OCI-LY1 (cell line): ENCODE measurements at regions not wholly inside any gene's neighbourhood (a gene's known extent, or its start where the extent isn't known, plus 50 kb on each side); places are given as distances from the start of the nearest gene placed in this dataset.

Source experiments
- H2AFZ ChIP-seq: fragments of 200-600 bp; sonication (generic), shearing (Covaris generic); 2 replicates; pipeline ENCODE4 v1.6.0; 2014; ENCODE audit warnings: antibody characterized with exemption, mild to moderate bottlenecking, low read length
- H3F3A ChIP-seq: fragments of 200-600 bp; sonication (generic), shearing (Covaris generic); 2 replicates; pipeline ENCODE4 v1.6.0; 2014; ENCODE audit warnings: mild to moderate bottlenecking, antibody characterized with exemption, low read length, moderate library complexity; ENCODE audit not compliant: insufficient read depth
- H3K27ac ChIP-seq: fragments of 200-600 bp; sonication (generic); 2 replicates; pipeline ENCODE4 v1.5.1; 2014; ENCODE audit warnings: low read length, mixed run types, mild to moderate bottlenecking, low read depth; ENCODE audit not compliant: poor library complexity, severe bottlenecking
- H3K27me3 ChIP-seq: fragments of 200-600 bp; sonication (generic); 2 replicates; pipeline ENCODE4 v1.6.0; 2014; ENCODE audit warnings: antibody characterized with exemption, mild to moderate bottlenecking, low read length, moderate library complexity; ENCODE audit not compliant: insufficient read depth
- H3K36me3 ChIP-seq: fragments of 200-600 bp; sonication (generic); 2 replicates; pipeline ENCODE4 v1.6.1; 2014; ENCODE audit warnings: mild to moderate bottlenecking, antibody characterized with exemption, low read length, moderate library complexity, mixed read lengths; ENCODE audit not compliant: insufficient read depth
- H3K4me1 ChIP-seq: fragments of 200-600 bp; sonication (generic); 2 replicates; pipeline ENCODE4 v1.5.1; 2014; ENCODE audit warnings: mild to moderate bottlenecking, low read length, moderate library complexity; ENCODE audit not compliant: insufficient read depth, severe bottlenecking
- H3K4me2 ChIP-seq: fragments of 200-600 bp; sonication (generic), shearing (Covaris generic); 2 replicates; pipeline ENCODE4 v1.6.1; 2014; ENCODE audit warnings: low read length
- H3K4me3 ChIP-seq: fragments of 200-600 bp; sonication (generic); 2 replicates; pipeline ENCODE4 v1.5.1; 2014; ENCODE audit warnings: low read length, low read depth, mild to moderate bottlenecking, mixed read lengths; ENCODE audit not compliant: poor library complexity, severe bottlenecking
- H3K79me2 ChIP-seq: fragments of 200-600 bp; shearing (Covaris generic); 2 replicates; pipeline ENCODE4 v1.6.1; 2016; ENCODE audit warnings: mixed run types, low read length, mixed read lengths; ENCODE audit not compliant: insufficient read depth
- H3K9ac ChIP-seq: fragments of 200-600 bp; sonication (generic), shearing (Covaris generic); 2 replicates; pipeline ENCODE4 v1.6.1; 2014; ENCODE audit warnings: mild to moderate bottlenecking, low read length, mixed read lengths
- H3K9me2 ChIP-seq: fragments of 200-600 bp; sonication (generic), shearing (Covaris generic); 2 replicates; pipeline ENCODE4 v1.6.1; 2014; ENCODE audit warnings: low read depth, mild to moderate bottlenecking, low read length, mixed read lengths
- H3K9me3 ChIP-seq: fragments of 200-600 bp; shearing (Covaris generic); 2 replicates; pipeline ENCODE4 v1.6.1; 2014; ENCODE audit warnings: low read length, mixed read lengths
- H4K20me1 ChIP-seq: fragments of 200-600 bp; sonication (generic), shearing (Covaris generic); 2 replicates; pipeline ENCODE4 v1.6.0; 2016; ENCODE audit warnings: mild to moderate bottlenecking, low read length; ENCODE audit not compliant: insufficient read depth
- CTCF ChIP-seq: fragments of 200-600 bp; sonication (generic), shearing (Covaris generic); IDR thresholded peaks from 2 replicates; pipeline ENCODE4 v1.5.1; 2017; ENCODE audit warnings: mild to moderate bottlenecking, antibody characterized with exemption, low read length, moderate library complexity, mixed read lengths
- EZH2 ChIP-seq: fragments of 200-600 bp; sonication (generic), shearing (Covaris generic); IDR thresholded peaks from 2 replicates; pipeline ENCODE4 v1.8.0; 2017; ENCODE audit warnings: borderline replicate concordance, mixed run types, mild to moderate bottlenecking, antibody characterized with exemption, low read length, moderate library complexity, mixed read lengths

DNA sequence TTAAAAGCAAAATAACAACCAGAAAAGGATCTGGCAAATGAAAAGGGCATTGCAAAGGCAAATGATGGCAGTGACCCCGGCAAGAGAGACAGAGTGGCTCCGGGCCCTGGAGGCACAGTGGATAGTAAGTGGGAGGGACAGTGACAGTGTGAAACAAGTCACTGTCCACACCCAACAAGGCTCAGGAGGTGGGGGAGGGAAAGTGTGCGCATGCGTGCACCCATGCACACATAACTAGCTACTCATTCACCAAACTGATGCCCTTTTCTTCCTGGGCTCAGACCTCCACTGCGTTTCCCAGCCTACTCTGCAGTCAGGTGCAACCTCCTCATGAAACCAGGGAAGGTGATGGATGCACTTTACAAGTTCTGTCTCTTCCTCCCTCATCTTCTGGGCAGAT, 108.4 kb downstream of the SHANK2 start:
- no peaks in the 10 kb centered on the region for H3K79me2 ChIP-seq
- no peaks in the 10 kb centered on the region for H4K20me1 ChIP-seq
- H3K36me3 ChIP-seq: no peaks in the 10 kb centered on the region
- no peaks in the 10 kb centered on the region for H3K4me1 ChIP-seq
- no peak overlapping the region for H3K4me3 ChIP-seq
- H3K9me2 ChIP-seq: no peaks in the 10 kb centered on the region
- no peaks in the 10 kb centered on the region for H3K27me3 ChIP-seq
- H3K9me3 ChIP-seq: no peaks in the 10 kb centered on the region
- no peaks in the 10 kb centered on the region for H3F3A ChIP-seq
- TF ChIP-seq EZH2: no peak
- TF ChIP-seq CTCF: no peak
- no peak overlapping the region for H3K27ac ChIP-seq
- H3K4me2 ChIP-seq: no peak overlapping the region
- no peak overlapping the region for H2AFZ ChIP-seq
- H3K9ac ChIP-seq: no peak overlapping the region

GRCh38 chr11:71140206-71140919, 112.0 kb downstream of the SHANK2 start:
- Histone ChIP-seq H3F3A (no peaks in the 10 kb centered on the region), H3K27ac (no peak overlapping the region), H3K79me2 (no peaks in the 10 kb centered on the region), H3K27me3 (no peaks in the 10 kb centered on the region), H3K9me2 (no peaks in the 10 kb centered on the region), H2AFZ (no peak overlapping the region), H3K9me3 (no peaks in the 10 kb centered on the region), H3K36me3 (no peaks in the 10 kb centered on the region), H3K4me1 (no peaks in the 10 kb centered on the region), H4K20me1 (no peaks in the 10 kb centered on the region), H3K9ac (no peak overlapping the region), H3K4me3 (no peak overlapping the region), H3K4me2 (no peak overlapping the region)
- TF ChIP-seq EZH2: no peak

GRCh38 chr11:71139516-71140205, 112.7 kb downstream of the SHANK2 start:
- Histone ChIP-seq H3F3A (no peaks in the 10 kb centered on the region), H3K9me3 (no peaks in the 10 kb centered on the region), H3K4me3 (no peak overlapping the region), H3K9me2 (no peaks in the 10 kb centered on the region), H3K79me2 (no peaks in the 10 kb centered on the region), H3K4me2 (no peak overlapping the region), H4K20me1 (no peaks in the 10 kb centered on the region), H2AFZ (no peak overlapping the region), H3K9ac (no peak overlapping the region), H3K27ac (no peak overlapping the region), H3K27me3 (no peaks in the 10 kb centered on the region), H3K4me1 (no peaks in the 10 kb centered on the region), H3K36me3 (no peaks in the 10 kb centered on the region)
- TF ChIP-seq EZH2 (no peak), CTCF (no peak)
